Heart right ventricle (tissue), 16 donors: ENCODE measurements at regions not wholly inside any gene's neighbourhood (a gene's known extent, or its start where the extent isn't known, plus 50 kb on each side); places are given as distances from the start of the nearest gene placed in this dataset.

Experiments used
- ATAC-seq, 8 donors: fragments of 200-7000 bp; cut with Tn5 transposase; one replicate each; pipeline ENCODE4 v1.9.1; 2020; ENCODE audit warnings: mild to moderate bottlenecking in 8 of 8, moderate library complexity in 8 of 8, moderate number of reproducible peaks in 1 of 8
- DNase-seq, 2 donors: peaks; one replicate each; pipeline ENCODE4 v3.0.0-alpha.2; 2020
- H3K27ac ChIP-seq, 10 donors: fragments of 200-600 bp; sonication (generic) in 2 of 10; one replicate each; pipeline versions ENCODE4 v1.5.0 to v1.8.0; 2020 to 2022; ENCODE audit warnings: mild to moderate bottlenecking in 3 of 10
- H3K27me3 ChIP-seq, 7 donors: fragments of 200-600 bp; one replicate each; pipeline ENCODE4 v1.8.0; 2021 to 2022; ENCODE audit warnings: mild to moderate bottlenecking in 2 of 7
- H3K36me3 ChIP-seq, 9 donors: fragments of 200-600 bp; sonication (generic) in 1 of 9; one replicate each; pipeline versions ENCODE4 v1.5.0 to v1.8.0; 2020 to 2022; ENCODE audit warnings: mild to moderate bottlenecking in 2 of 9
- H3K4me1 ChIP-seq, 9 donors: fragments of 200-600 bp; sonication (generic) in 1 of 9; one replicate each; pipeline versions ENCODE4 v1.5.0 to v1.8.0; 2020 to 2022; ENCODE audit warnings: mild to moderate bottlenecking in 4 of 9
- H3K4me3 ChIP-seq, 10 donors: fragments of 200-600 bp; sonication (generic) in 2 of 10; one replicate each; pipeline versions ENCODE4 v1.5.0 to v1.8.0; 2020 to 2022; ENCODE audit warnings: mild to moderate bottlenecking in 7 of 10, moderate library complexity in 2 of 10
- H3K9me3 ChIP-seq, 11 donors: fragments of 200-600 bp in 10 of 11; sonication (generic) in 2 of 11; one replicate each; pipeline versions ENCODE4 v1.5.0 to v1.8.0; 2013 to 2022; ENCODE audit warnings: mild to moderate bottlenecking in 2 of 11, control low read depth in 1 of 11, moderate library complexity in 1 of 11
- CTCF ChIP-seq, 9 donors: fragments of 200-600 bp; sonication (generic) in 2 of 9; IDR thresholded peaks; one replicate each; pipeline versions ENCODE4 v1.5.0 to v1.8.0; 2021 to 2022; ENCODE audit warnings: antibody characterized with exemption in 9 of 9, mild to moderate bottlenecking in 5 of 9, moderate library complexity in 1 of 9
- WGBS, 2 donors: extraction: QIAGEN DNeasy Blood & Tissue Kit; methylation state at CpG; one replicate each; pipeline ENCODE4 v1.1.7; 2013; ENCODE audit warnings: inconsistent platforms in 1 of 2; 5-methylcytosine and 5-hydroxymethylcytosine counted together
- intact Hi-C, 10 donors: fragments of 100-400 bp; cut with DNase I; formaldehyde crosslinking; loops; one replicate each; pipeline versions ENCODE4 v1.11.1 to v1.14.2; 2022
- donor health status: Arrhythmogenic right ventricular cardiomyopathy.
- donor health status: ischemic (EF 13 %, LVEDD 7.1; RV severe dilation, severe dysfunction).
- donor health status: healthy with polysubstance abuse.
- donor health status: DM: no; HTN: yes; CAD: no.
- donor health status: DM: no; HTN: no; CAD: no.
- donor health status: ischemic (EF 25% LVEDD 6.9; RV normal size, moderate dysfunction).
- donor health status: ischemic (EF 25% LVEDD 5.7; RV mildly dilated, moderate dysfunction).
- donor health status: healthy.
- donor health status: DM: yes; HTN: yes; CAD: no.
- donor health status: Ischemic cardiomyopathy.
- donor health status: ischemic (EF 35%, LVEDD 5.7; RV mildly dilated, moderate dysfunction).
- donor health status: nonischemic (EF 11% LVEDD 7.7; RV severe dilation, severe dysfunction).
- donor health status: DM: yes; HTN: yes; CAD: no.
- donor health status: PGD.
- donor health status: ischemic (EF 29% LVEDD 5.4; RV normal size, mild dysfunction).
- donor health status: nonischemic (EF 23%, LVEDD 6.1; RV moderate dilation, normal function).

- intact Hi-C loops = no loop called here
- TF ChIP-seq CTCF (IDR thresholded peaks at IDR 0.05) = no peak
- H3K27me3 ChIP-seq = no peaks in the 10 kb centered on the region
- H3K27ac ChIP-seq = no peak overlapping the region
- no peak for ATAC-seq
- no peak for DNase-seq
- no peaks in the 10 kb centered on the region for H3K4me1 ChIP-seq
- H3K9me3 ChIP-seq = no peaks in the 10 kb centered on the region
- 81 to 88% methylated on average over 3 of the region's 3 CpGs for WGBS, 2 donors
- no peak overlapping the region for H3K4me3 ChIP-seq
- H3K36me3 ChIP-seq = no peaks in the 10 kb centered on the region
These were observed 107.4 kb upstream of the CREB1 start for GRCh38 chr2:207422380-207422779.

GRCh38 chr2:207423886-207424285 is 105.9 kb upstream of the CREB1 start:
- Histone ChIP-seq H3K27me3 (no peaks in the 10 kb centered on the region), H3K36me3 (no peaks in the 10 kb centered on the region), H3K4me1 (no peaks in the 10 kb centered on the region), H3K27ac (no peak overlapping the region), H3K9me3 (no peaks in the 10 kb centered on the region), H3K4me3 (no peak overlapping the region)
- TF ChIP-seq CTCF (IDR thresholded peaks at IDR 0.05) = no peak
- 68 to 71% methylated on average over 3 of the region's 3 CpGs for WGBS, 2 donors
- no peak for DNase-seq
- intact Hi-C loops = no loop called here
- ATAC-seq = no peak

GRCh38 chr2:207427986-207428385 is 101.8 kb upstream of the CREB1 start:
- H3K27ac ChIP-seq = no peak overlapping the region
- intact Hi-C loops = no loop called here
- H3K4me3 ChIP-seq = no peak overlapping the region
- no peaks in the 10 kb centered on the region for H3K36me3 ChIP-seq
- WGBS, 2 donors = 75 to 83% methylated on average over 2 of the region's 2 CpGs
- no peaks in the 10 kb centered on the region for H3K4me1 ChIP-seq
- H3K27me3 ChIP-seq = no peaks in the 10 kb centered on the region
- no peak for ATAC-seq
- no peaks in the 10 kb centered on the region for H3K9me3 ChIP-seq
- TF ChIP-seq CTCF (IDR thresholded peaks at IDR 0.05) = no peak
- no peak for DNase-seq

DNA sequence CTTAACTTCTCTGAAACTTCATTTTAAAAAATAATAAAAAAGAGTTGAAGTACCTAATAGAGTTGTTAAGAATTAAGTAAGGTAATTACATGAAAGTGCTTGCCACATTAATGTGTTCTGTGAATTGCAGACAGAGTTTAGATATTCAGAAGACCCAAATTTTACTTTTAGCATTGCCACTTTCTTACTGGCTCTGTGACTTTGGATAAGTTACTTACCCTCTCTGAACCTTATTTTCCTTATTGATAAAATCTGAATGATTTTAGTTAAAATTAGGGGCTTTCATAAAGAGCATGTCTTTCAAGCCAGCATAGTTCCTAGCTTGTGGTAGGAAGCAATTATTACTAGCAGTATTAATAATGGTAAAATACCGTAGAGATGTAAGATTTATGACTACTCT is 101.2 kb upstream of the CREB1 start:
- Histone ChIP-seq H3K36me3 (no peaks in the 10 kb centered on the region), H3K27me3 (no peaks in the 10 kb centered on the region), H3K9me3 (no peaks in the 10 kb centered on the region), H3K27ac (no peak overlapping the region), H3K4me3 (no peak overlapping the region), H3K4me1 (no peaks in the 10 kb centered on the region)
- DNase-seq (no peak), ATAC-seq (no peak)
- 96 to 100% methylated on average over 1 of the region's 1 CpG for WGBS, 2 donors
- intact Hi-C loops = no loop called here
- TF ChIP-seq CTCF (IDR thresholded peaks at IDR 0.05) = no peak

DNA sequence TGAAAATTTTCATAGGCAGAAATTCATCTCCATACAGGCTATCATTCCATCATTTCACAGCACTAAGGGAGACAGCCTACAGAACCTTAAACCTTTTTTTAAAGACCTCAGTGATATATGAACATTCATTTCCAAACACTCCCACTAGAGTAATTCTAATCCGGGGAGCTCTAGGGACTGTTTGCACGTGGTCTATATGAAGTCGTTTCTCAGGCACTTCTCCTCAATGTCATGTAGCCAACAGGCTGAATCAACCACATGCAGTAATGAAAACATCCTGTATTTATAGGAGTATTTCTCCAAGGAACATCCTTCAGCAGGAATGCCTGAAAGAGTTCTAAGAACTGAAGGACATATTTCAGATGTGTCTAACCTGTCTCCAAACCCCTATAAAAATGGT is 97.3 kb upstream of the CREB1 start:
- 48 to 49% methylated on average over 3 of the region's 3 CpGs for WGBS, 2 donors
- H3K27me3 ChIP-seq = no peaks in the 10 kb centered on the region
- no peak overlapping the region for H3K27ac ChIP-seq
- DNase-seq = no peak
- intact Hi-C loops = no loop called here
- ATAC-seq = no peak
- H3K4me1 ChIP-seq = no peaks in the 10 kb centered on the region
- no peaks in the 10 kb centered on the region for H3K36me3 ChIP-seq
- TF ChIP-seq CTCF (IDR thresholded peaks at IDR 0.05) = no peak
- H3K4me3 ChIP-seq = no peak overlapping the region
- H3K9me3 ChIP-seq = no peaks in the 10 kb centered on the region
